ENCODE measurements at regions not wholly inside any gene's neighbourhood (a gene's known extent, or its start where the extent isn't known, plus 50 kb on each side); places are given as distances from the start of the nearest gene placed in this dataset.

- TF ChIP-seq CTCF (conservative IDR thresholded peaks at IDR 0.05 in 1 of 2, IDR thresholded peaks at IDR 0.05 in 1 of 2; ENCODE audit: extremely low read depth in 1 of 2, insufficient read depth in 1 of 2, low read depth in 1 of 2, low read length in 2 of 2) (no peak), EZH2 (IDR thresholded peaks at IDR 0.05; ENCODE audit: borderline replicate concordance, low read length) (no peak)
Observed at GRCh38 chr6:166009385-166010031, 158.1 kb downstream of the TBXT start.

Measured in mammary epithelial cell (primary cell).